ENCODE measurements at regions not wholly inside any gene's neighbourhood (a gene's known extent, or its start where the extent isn't known, plus 50 kb on each side); places are given as distances from the start of the nearest gene placed in this dataset.

DNA sequence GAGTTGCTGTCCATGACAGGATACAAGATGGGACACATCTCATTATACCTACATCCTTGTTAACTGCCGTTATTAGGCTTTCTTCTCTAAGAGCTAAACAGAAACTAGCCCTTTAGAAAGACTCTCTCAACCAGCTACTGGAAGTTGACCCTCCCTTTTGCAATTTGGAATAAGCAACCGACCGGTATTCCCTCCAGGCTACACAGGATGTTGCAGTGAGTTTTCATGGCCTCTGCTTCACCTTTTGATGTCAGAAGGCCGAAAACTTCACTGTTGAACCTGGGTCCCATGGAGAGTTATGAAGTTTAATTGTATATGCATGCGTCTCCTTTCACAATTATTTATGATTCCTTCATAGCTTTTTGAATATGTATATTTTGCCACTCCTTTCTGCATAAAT, 1042.5 kb upstream of the SPRY2 start:
- TF ChIP-seq, protein P1, sequence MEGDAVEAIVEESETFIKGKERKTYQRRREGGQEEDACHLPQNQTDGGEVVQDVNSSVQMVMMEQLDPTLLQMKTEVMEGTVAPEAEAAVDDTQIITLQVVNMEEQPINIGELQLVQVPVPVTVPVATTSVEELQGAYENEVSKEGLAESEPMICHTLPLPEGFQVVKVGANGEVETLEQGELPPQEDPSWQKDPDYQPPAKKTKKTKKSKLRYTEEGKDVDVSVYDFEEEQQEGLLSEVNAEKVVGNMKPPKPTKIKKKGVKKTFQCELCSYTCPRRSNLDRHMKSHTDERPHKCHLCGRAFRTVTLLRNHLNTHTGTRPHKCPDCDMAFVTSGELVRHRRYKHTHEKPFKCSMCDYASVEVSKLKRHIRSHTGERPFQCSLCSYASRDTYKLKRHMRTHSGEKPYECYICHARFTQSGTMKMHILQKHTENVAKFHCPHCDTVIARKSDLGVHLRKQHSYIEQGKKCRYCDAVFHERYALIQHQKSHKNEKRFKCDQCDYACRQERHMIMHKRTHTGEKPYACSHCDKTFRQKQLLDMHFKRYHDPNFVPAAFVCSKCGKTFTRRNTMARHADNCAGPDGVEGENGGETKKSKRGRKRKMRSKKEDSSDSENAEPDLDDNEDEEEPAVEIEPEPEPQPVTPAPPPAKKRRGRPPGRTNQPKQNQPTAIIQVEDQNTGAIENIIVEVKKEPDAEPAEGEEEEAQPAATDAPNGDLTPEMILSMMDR (IDR thresholded peaks at IDR 0.05) = no peak
- Histone ChIP-seq H3K9me3 (no peaks in the 10 kb centered on the region), H3K36me3 (ENCODE audit: insufficient read depth in 1 of 2, low read depth in 1 of 2) (no peaks in the 10 kb centered on the region), H3K4me1 (no peaks in the 10 kb centered on the region), H3K27me3 (ENCODE audit: insufficient read depth in 3 of 3, low read length in 2 of 3) (no peaks in the 10 kb centered on the region), H3K4me3 (no peak overlapping the region), H3K27ac (no peak overlapping the region)
- DNase-seq = no peak
- WGBS, 3 donors = 60 to 72% (median 66%) methylated on average over 5 of the region's 5 CpGs
- intact Hi-C loops (cut with DNase I) = no loop called here
- no peak for ATAC-seq

- intact Hi-C loops (cut with DNase I) = no loop called here
- TF ChIP-seq, protein P1 (IDR thresholded peaks at IDR 0.05) = no peak
- WGBS, 3 donors = 66 to 73% (median 67%) methylated on average over 1 of the region's 1 CpG
Observed at GRCh38 chr13:81382246-81382645, 1041.3 kb upstream of the SPRY2 start.

GRCh38 chr13:81381560-81381959, 1040.6 kb upstream of the SPRY2 start:
- no peak overlapping the region for H3K27ac ChIP-seq
- H3K9me3 ChIP-seq = no peaks in the 10 kb centered on the region
- ATAC-seq = no peak

More at GRCh38 chr13:81382246-81382645, 1041.3 kb upstream of the SPRY2 start:
- no peak for DNase-seq
- H3K9me3 ChIP-seq = no peaks in the 10 kb centered on the region
- no peak for ATAC-seq
- no peaks in the 10 kb centered on the region for H3K4me1 ChIP-seq
- H3K27me3 ChIP-seq (ENCODE audit: insufficient read depth in 3 of 3, low read length in 2 of 3) = no peaks in the 10 kb centered on the region
- H3K4me3 ChIP-seq = no peak overlapping the region
- H3K27ac ChIP-seq = no peak overlapping the region
- no peaks in the 10 kb centered on the region for H3K36me3 ChIP-seq (ENCODE audit: insufficient read depth in 1 of 2, low read depth in 1 of 2)

GRCh38 chr13:81379183-81379582, 1038.3 kb upstream of the SPRY2 start:
- Histone ChIP-seq H3K27ac (no peak overlapping the region), H3K36me3 (ENCODE audit: insufficient read depth in 1 of 2, low read depth in 1 of 2) (no peaks in the 10 kb centered on the region), H3K4me3 (no peak overlapping the region), H3K9me3 (no peaks in the 10 kb centered on the region), H3K4me1 (no peaks in the 10 kb centered on the region), H3K27me3 (ENCODE audit: insufficient read depth in 3 of 3, low read length in 2 of 3) (no peaks in the 10 kb centered on the region)
- TF ChIP-seq, protein P1 (IDR thresholded peaks at IDR 0.05) = no peak
- DNase-seq (no peak), ATAC-seq (no peak)
- intact Hi-C loops (cut with DNase I) = no loop called here

More at GRCh38 chr13:81381560-81381959, 1040.6 kb upstream of the SPRY2 start:
- intact Hi-C loops (cut with DNase I) = no loop called here
- H3K36me3 ChIP-seq (ENCODE audit: insufficient read depth in 1 of 2, low read depth in 1 of 2) = no peaks in the 10 kb centered on the region
- 69 to 80% (median 73%) methylated on average over 1 of the region's 1 CpG for WGBS, 3 donors
- H3K27me3 ChIP-seq (ENCODE audit: insufficient read depth in 3 of 3, low read length in 2 of 3) = no peaks in the 10 kb centered on the region
- no peak for DNase-seq
- no peak overlapping the region for H3K4me3 ChIP-seq
- H3K4me1 ChIP-seq = no peaks in the 10 kb centered on the region
- TF ChIP-seq, protein P1 (IDR thresholded peaks at IDR 0.05) = no peak

DNA sequence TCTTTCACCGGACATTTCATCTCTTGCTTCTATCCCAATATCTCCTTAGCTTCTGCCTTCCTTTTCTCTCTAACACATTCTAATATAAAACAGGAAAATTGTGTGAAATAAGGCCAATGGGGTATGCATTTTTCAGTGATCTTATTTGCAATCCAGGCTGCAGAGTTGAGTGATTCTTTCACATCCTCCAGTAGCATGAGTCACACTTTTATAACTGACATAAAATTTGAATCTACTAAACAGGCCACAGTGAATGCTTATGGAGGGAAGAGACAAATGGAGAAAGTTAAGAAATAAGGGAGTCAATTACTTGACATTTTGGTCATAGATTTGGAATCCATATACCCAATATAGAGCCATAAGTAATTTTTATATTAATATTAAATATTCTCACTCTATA, 1037.0 kb upstream of the SPRY2 start:
- Histone ChIP-seq H3K4me3 (no peak overlapping the region), H3K4me1 (no peaks in the 10 kb centered on the region), H3K27me3 (ENCODE audit: insufficient read depth in 3 of 3, low read length in 2 of 3) (no peaks in the 10 kb centered on the region), H3K36me3 (ENCODE audit: insufficient read depth in 1 of 2, low read depth in 1 of 2) (no peaks in the 10 kb centered on the region), H3K27ac (no peak overlapping the region), H3K9me3 (no peaks in the 10 kb centered on the region)
- WGBS, 3 donors = 92 to 97% (median 94%) methylated on average over 1 of the region's 1 CpG
- TF ChIP-seq, protein P1 (IDR thresholded peaks at IDR 0.05) = no peak
- ATAC-seq = no peak
- no peak for DNase-seq
- intact Hi-C loops (cut with DNase I) = no loop called here
